Colonic mucosa (tissue), 4 donors: ENCODE measurements at regions not wholly inside any gene's neighbourhood (a gene's known extent, or its start where the extent isn't known, plus 50 kb on each side); places are given as distances from the start of the nearest gene placed in this dataset.
"Not testable (repeated sequence)": the region's sequence is repeated elsewhere in the genome, so short reads cannot be mapped to it uniquely, and the experiment has no call there.

Experiments
- DNase-seq: peaks from one replicate; pipeline ENCODE4 v3.0.0-alpha.2; 2020
- H3K27ac ChIP-seq: fragments of 200-600 bp; one replicate; pipeline ENCODE4 v1.8.0; 2021
- H3K27me3 ChIP-seq: fragments of 200-600 bp; one replicate; pipeline ENCODE4 v1.8.0; 2021
- H3K36me3 ChIP-seq: fragments of 200-600 bp; one replicate; pipeline ENCODE4 v1.8.0; 2021
- H3K4me1 ChIP-seq: fragments of 200-600 bp; one replicate; pipeline ENCODE4 v1.8.0; 2021; ENCODE audit warnings: mild to moderate bottlenecking
- H3K4me3 ChIP-seq: fragments of 200-600 bp; one replicate; pipeline ENCODE4 v1.8.0; 2021
- H3K9ac ChIP-seq, 2 donors: one replicate each; pipeline ENCODE4 v1.7.0; 2013; ENCODE audit warnings: control low read depth in 2 of 2, low read depth in 2 of 2, low read length in 2 of 2
- H3K9me3 ChIP-seq: fragments of 200-600 bp; one replicate; pipeline ENCODE4 v1.8.0; 2021
- CTCF ChIP-seq: fragments of 200-600 bp; IDR thresholded peaks from one replicate; pipeline ENCODE4 v1.8.0; 2022; ENCODE audit warnings: antibody characterized with exemption, mild to moderate bottlenecking
- intact Hi-C: fragments of 100-400 bp; cut with DNase I; formaldehyde crosslinking; loops from one replicate; pipeline ENCODE4 v1.14.1; 2022
- donor health status: healthy.
- donor health status: DM: no; HTN: no; CAD: no.
- donor health status: DM: no; HTN: no; CAD: no.

- no peaks in the 10 kb centered on the region for H3K27me3 ChIP-seq
- TF ChIP-seq CTCF, result no peak
Measured at GRCh38 chr22:22789233-22789921, 98.2 kb upstream of the IGLL5 start.

GRCh38 chr22:22789922-22790845 is 97.4 kb upstream of the IGLL5 start:
- intact Hi-C loops, result no loop called here
- no peak overlapping the region for H3K9ac ChIP-seq
- DNase-seq, result no peak
- H3K9me3 ChIP-seq, result no peaks in the 10 kb centered on the region
- no peak for TF ChIP-seq CTCF
- no peak overlapping the region for H3K27ac ChIP-seq
- no peaks in the 10 kb centered on the region for H3K4me1 ChIP-seq
- H3K36me3 ChIP-seq, result no peaks in the 10 kb centered on the region
- no peaks in the 10 kb centered on the region for H3K27me3 ChIP-seq
- no peak overlapping the region for H3K4me3 ChIP-seq

More at GRCh38 chr22:22789233-22789921, 98.2 kb upstream of the IGLL5 start:
- Histone ChIP-seq H3K9me3 (no peaks in the 10 kb centered on the region), H3K4me3 (no peak overlapping the region), H3K4me1 (no peaks in the 10 kb centered on the region), H3K9ac (no peak overlapping the region), H3K27ac (no peak overlapping the region), H3K36me3 (no peaks in the 10 kb centered on the region)
- no peak for DNase-seq
- intact Hi-C loops, result no loop called here

- intact Hi-C loops, result no loop called here
- no peak for TF ChIP-seq CTCF
Measured at GRCh38 chr22:22791438-22792181, 96.0 kb upstream of the IGLL5 start.

GRCh38 chr22:22792205-22792786 is 95.3 kb upstream of the IGLL5 start:
- H3K9ac ChIP-seq, H3K4me1 ChIP-seq, H3K4me3 ChIP-seq, H3K27ac ChIP-seq, intact Hi-C loops, H3K9me3 ChIP-seq, H3K36me3 ChIP-seq, DNase-seq, H3K27me3 ChIP-seq: not testable (repeated sequence)

More at GRCh38 chr22:22791438-22792181, 96.0 kb upstream of the IGLL5 start:
- no peak overlapping the region for H3K27ac ChIP-seq
- H3K9me3 ChIP-seq, result no peaks in the 10 kb centered on the region
- H3K4me1 ChIP-seq, result no peaks in the 10 kb centered on the region
- H3K9ac ChIP-seq, result no peak overlapping the region
- H3K36me3 ChIP-seq, result no peaks in the 10 kb centered on the region
- DNase-seq, result no peak
- H3K27me3 ChIP-seq, result no peaks in the 10 kb centered on the region
- H3K4me3 ChIP-seq, result no peak overlapping the region

GRCh38 chr22:22795639-22796038 is 92.0 kb upstream of the IGLL5 start:
- H3K27ac ChIP-seq, H3K36me3 ChIP-seq, H3K4me3 ChIP-seq, H3K9me3 ChIP-seq, H3K27me3 ChIP-seq, DNase-seq, H3K4me1 ChIP-seq, H3K9ac ChIP-seq, intact Hi-C loops: not testable (repeated sequence)

GRCh38 chr22:22796724-22797123 is 90.9 kb upstream of the IGLL5 start:
- H3K27ac ChIP-seq, result no peak overlapping the region
- H3K4me1 ChIP-seq, result no peaks in the 10 kb centered on the region
- no peak overlapping the region for H3K4me3 ChIP-seq
- intact Hi-C loops, result no loop called here
- no peak for TF ChIP-seq CTCF
- H3K36me3 ChIP-seq, result no peaks in the 10 kb centered on the region
- no peak overlapping the region for H3K9ac ChIP-seq
- no peaks in the 10 kb centered on the region for H3K9me3 ChIP-seq
- no peaks in the 10 kb centered on the region for H3K27me3 ChIP-seq
- DNase-seq, result no peak
